ENCODE measurements at regions not wholly inside any gene's neighbourhood (a gene's known extent, or its start where the extent isn't known, plus 50 kb on each side); places are given as distances from the start of the nearest gene placed in this dataset.
"Not testable (repeated sequence)": the region's sequence is repeated elsewhere in the genome, so short reads cannot be mapped to it uniquely, and the experiment has no call there.

GRCh38 chr4:14343961-14344360, 658.3 kb upstream of the CPEB2 start:
- Histone ChIP-seq H3K36me3 (ENCODE audit: control insufficient read depth, insufficient read depth, low read length) (no peaks in the 10 kb centered on the region), H3K9ac (ENCODE audit: low read length) (no peak overlapping the region), H3K4me3 (ENCODE audit: low read length) (no peak overlapping the region), H3K27ac (ENCODE audit: low read depth, low read length) (no peak overlapping the region), H3K4me1 (ENCODE audit: control insufficient read depth, insufficient read depth, low read length) (no peaks in the 10 kb centered on the region), H3K27me3 (ENCODE audit: control insufficient read depth, insufficient read depth, low read length) (no peaks in the 10 kb centered on the region)

- no peak overlapping the region for H3K27ac ChIP-seq (ENCODE audit: low read depth, low read length)
- H3K9ac ChIP-seq (ENCODE audit: low read length): no peak overlapping the region
- H3K27me3 ChIP-seq (ENCODE audit: control insufficient read depth, insufficient read depth, low read length): no peaks in the 10 kb centered on the region
- H3K36me3 ChIP-seq (ENCODE audit: control insufficient read depth, insufficient read depth, low read length): no peaks in the 10 kb centered on the region
- H3K4me3 ChIP-seq (ENCODE audit: low read length): no peak overlapping the region
- no peaks in the 10 kb centered on the region for H3K4me1 ChIP-seq (ENCODE audit: control insufficient read depth, insufficient read depth, low read length)
Measured at GRCh38 chr4:14345356-14345775, 656.9 kb upstream of the CPEB2 start.

DNA sequence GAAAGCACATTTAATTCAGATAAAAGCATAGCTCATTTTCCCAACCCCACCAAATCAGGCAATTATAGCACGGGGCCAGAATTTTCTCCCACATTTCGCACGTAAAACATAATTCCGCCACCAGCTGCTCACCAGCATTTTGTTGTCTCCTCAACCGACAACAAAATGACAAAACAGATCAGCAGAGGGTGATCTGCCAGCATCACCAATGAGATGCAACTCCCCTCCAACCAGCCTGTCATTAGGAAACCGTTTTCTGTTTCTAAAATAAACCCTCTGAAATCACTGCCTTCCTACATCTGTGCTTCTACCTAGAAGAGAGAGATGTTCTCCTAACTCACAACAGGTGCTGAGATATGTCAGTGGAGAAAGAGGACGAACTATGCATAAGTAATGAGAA, 654.8 kb upstream of the CPEB2 start:
- Histone ChIP-seq H3K27ac (ENCODE audit: low read depth, low read length) (no peak overlapping the region), H3K36me3 (ENCODE audit: control insufficient read depth, insufficient read depth, low read length) (no peaks in the 10 kb centered on the region), H3K9ac (ENCODE audit: low read length) (no peak overlapping the region), H3K4me1 (ENCODE audit: control insufficient read depth, insufficient read depth, low read length) (no peaks in the 10 kb centered on the region), H3K4me3 (ENCODE audit: low read length) (no peak overlapping the region), H3K27me3 (ENCODE audit: control insufficient read depth, insufficient read depth, low read length) (no peaks in the 10 kb centered on the region)

DNA sequence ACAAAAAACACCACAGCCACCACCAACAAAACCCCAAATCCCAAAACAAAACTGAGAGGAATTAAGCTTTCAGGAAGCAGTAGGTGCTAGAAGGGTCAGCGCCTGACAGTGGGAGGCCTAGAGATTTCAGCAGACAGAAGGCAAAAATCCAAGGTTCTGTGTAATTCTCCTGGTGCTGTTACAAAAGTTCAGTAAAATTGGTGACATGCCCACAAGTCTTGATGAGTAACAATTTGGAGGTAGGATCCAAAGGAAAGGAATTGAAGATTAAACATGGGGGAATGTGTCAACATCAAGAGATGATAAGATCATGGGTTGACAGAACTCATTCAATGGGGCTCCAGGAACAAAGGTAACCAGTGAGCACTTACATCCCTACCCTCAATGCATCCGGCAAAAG, 653.8 kb upstream of the CPEB2 start:
- Histone ChIP-seq H3K4me1 (ENCODE audit: control insufficient read depth, insufficient read depth, low read length) (no peaks in the 10 kb centered on the region), H3K4me3 (ENCODE audit: low read length) (no peak overlapping the region), H3K27me3 (ENCODE audit: control insufficient read depth, insufficient read depth, low read length) (no peaks in the 10 kb centered on the region), H3K9ac (ENCODE audit: low read length) (no peak overlapping the region), H3K36me3 (ENCODE audit: control insufficient read depth, insufficient read depth, low read length) (no peaks in the 10 kb centered on the region), H3K27ac (ENCODE audit: low read depth, low read length) (no peak overlapping the region)

DNA sequence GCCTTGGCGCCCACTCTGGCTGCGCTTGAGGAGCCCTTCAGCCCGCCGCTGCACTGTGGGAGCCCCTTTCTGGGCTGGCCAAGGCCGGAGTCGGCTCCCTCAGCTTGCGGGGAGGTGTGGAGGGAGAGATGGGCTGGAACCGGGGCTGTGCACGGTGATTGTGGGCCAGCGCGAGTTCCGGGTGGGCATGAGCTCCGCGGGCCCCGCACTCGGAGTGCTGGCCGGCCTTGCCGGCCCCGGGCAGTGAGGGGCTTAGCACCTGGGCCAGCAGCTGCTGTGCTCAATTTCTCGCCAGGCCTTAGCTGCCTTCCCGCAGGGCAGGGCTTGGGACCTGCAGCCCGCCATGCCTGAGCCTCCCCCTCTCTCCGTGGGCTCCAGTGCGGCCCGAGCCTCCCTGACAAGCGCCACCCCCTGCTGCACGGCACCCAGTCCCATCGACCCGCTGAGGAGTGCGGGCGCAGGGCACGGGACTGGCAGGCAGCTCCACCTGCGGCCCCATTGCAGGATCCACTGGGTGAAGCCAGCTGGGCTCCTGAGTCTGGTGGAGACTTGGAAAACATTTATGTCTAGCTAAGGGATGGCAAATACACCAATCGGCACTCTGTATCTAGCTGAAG, 643.6 kb upstream of the CPEB2 start:
- H3K4me3 ChIP-seq (ENCODE audit: low read length); H3K27me3 ChIP-seq (ENCODE audit: control insufficient read depth, insufficient read depth, low read length); H3K27ac ChIP-seq (ENCODE audit: low read depth, low read length); H3K36me3 ChIP-seq (ENCODE audit: control insufficient read depth, insufficient read depth, low read length); H3K9ac ChIP-seq (ENCODE audit: low read length); H3K4me1 ChIP-seq (ENCODE audit: control insufficient read depth, insufficient read depth, low read length): not testable (repeated sequence)

- Histone ChIP-seq H3K36me3 (ENCODE audit: control insufficient read depth, insufficient read depth, low read length) (no peaks in the 10 kb centered on the region), H3K4me3 (ENCODE audit: low read length) (no peak overlapping the region), H3K9ac (ENCODE audit: low read length) (no peak overlapping the region), H3K27me3 (ENCODE audit: control insufficient read depth, insufficient read depth, low read length) (no peaks in the 10 kb centered on the region), H3K4me1 (ENCODE audit: control insufficient read depth, insufficient read depth, low read length) (no peaks in the 10 kb centered on the region), H3K27ac (ENCODE audit: low read depth, low read length) (no peak overlapping the region)
Measured at GRCh38 chr4:14359991-14360390, 642.3 kb upstream of the CPEB2 start.

- Histone ChIP-seq H3K27me3 (ENCODE audit: control insufficient read depth, insufficient read depth, low read length) (no peaks in the 10 kb centered on the region), H3K36me3 (ENCODE audit: control insufficient read depth, insufficient read depth, low read length) (no peaks in the 10 kb centered on the region), H3K9ac (ENCODE audit: low read length) (no peak overlapping the region), H3K4me1 (ENCODE audit: control insufficient read depth, insufficient read depth, low read length) (no peaks in the 10 kb centered on the region), H3K4me3 (ENCODE audit: low read length) (no peak overlapping the region), H3K27ac (ENCODE audit: low read depth, low read length) (no peak overlapping the region)
Measured at GRCh38 chr4:14361084-14361483, 641.2 kb upstream of the CPEB2 start.

GRCh38 chr4:14362385-14362784, 639.9 kb upstream of the CPEB2 start:
- Histone ChIP-seq H3K9ac (ENCODE audit: low read length) (no peak overlapping the region), H3K27me3 (ENCODE audit: control insufficient read depth, insufficient read depth, low read length) (no peaks in the 10 kb centered on the region)

GRCh38 chr4:14364953-14365536, 637.2 kb upstream of the CPEB2 start:
- no peaks in the 10 kb centered on the region for H3K4me1 ChIP-seq (ENCODE audit: control insufficient read depth, insufficient read depth, low read length)
- no peak overlapping the region for H3K9ac ChIP-seq (ENCODE audit: low read length)
- H3K27ac ChIP-seq (ENCODE audit: low read depth, low read length): no peak overlapping the region
- no peaks in the 10 kb centered on the region for H3K27me3 ChIP-seq (ENCODE audit: control insufficient read depth, insufficient read depth, low read length)
- no peak overlapping the region for H3K4me3 ChIP-seq (ENCODE audit: low read length)
- H3K36me3 ChIP-seq (ENCODE audit: control insufficient read depth, insufficient read depth, low read length): no peaks in the 10 kb centered on the region

More at GRCh38 chr4:14362385-14362784, 639.9 kb upstream of the CPEB2 start:
- Histone ChIP-seq H3K27ac (ENCODE audit: low read depth, low read length) (no peak overlapping the region), H3K36me3 (ENCODE audit: control insufficient read depth, insufficient read depth, low read length) (no peaks in the 10 kb centered on the region), H3K4me1 (ENCODE audit: control insufficient read depth, insufficient read depth, low read length) (no peaks in the 10 kb centered on the region), H3K4me3 (ENCODE audit: low read length) (no peak overlapping the region)

- Histone ChIP-seq H3K4me3 (ENCODE audit: low read length) (no peak overlapping the region), H3K4me1 (ENCODE audit: control insufficient read depth, insufficient read depth, low read length) (no peaks in the 10 kb centered on the region), H3K27ac (ENCODE audit: low read depth, low read length) (no peak overlapping the region), H3K36me3 (ENCODE audit: control insufficient read depth, insufficient read depth, low read length) (no peaks in the 10 kb centered on the region), H3K27me3 (ENCODE audit: control insufficient read depth, insufficient read depth, low read length) (no peaks in the 10 kb centered on the region), H3K9ac (ENCODE audit: low read length) (no peak overlapping the region)
Measured at GRCh38 chr4:14368391-14368790, 633.9 kb upstream of the CPEB2 start.

DNA sequence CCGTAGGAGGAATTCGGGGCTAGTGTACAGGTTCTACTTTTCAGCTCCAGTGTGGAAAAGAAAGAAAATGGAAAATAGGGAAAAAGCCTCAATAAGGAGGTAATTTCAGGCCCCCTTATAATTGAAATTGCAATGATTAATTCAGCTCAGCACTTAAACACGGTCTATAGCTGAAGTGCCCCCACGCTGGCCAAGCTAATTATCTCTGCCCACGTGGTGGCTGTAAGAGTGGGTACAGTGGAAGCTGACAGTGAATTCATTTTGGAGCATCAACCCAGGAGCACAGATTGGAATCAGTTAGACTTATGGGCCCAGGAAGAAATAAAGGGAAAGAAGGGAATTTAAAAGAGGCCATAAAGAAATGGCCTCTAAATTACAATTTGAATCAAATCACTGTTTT, 631.1 kb upstream of the CPEB2 start:
- Histone ChIP-seq H3K4me1 (ENCODE audit: control insufficient read depth, insufficient read depth, low read length) (no peaks in the 10 kb centered on the region), H3K4me3 (ENCODE audit: low read length) (no peak overlapping the region), H3K9ac (ENCODE audit: low read length) (no peak overlapping the region), H3K36me3 (ENCODE audit: control insufficient read depth, insufficient read depth, low read length) (no peaks in the 10 kb centered on the region), H3K27ac (ENCODE audit: low read depth, low read length) (no peak overlapping the region), H3K27me3 (ENCODE audit: control insufficient read depth, insufficient read depth, low read length) (no peaks in the 10 kb centered on the region)

- Histone ChIP-seq H3K9ac (ENCODE audit: low read length) (no peak overlapping the region), H3K27ac (ENCODE audit: low read depth, low read length) (no peak overlapping the region), H3K36me3 (ENCODE audit: control insufficient read depth, insufficient read depth, low read length) (no peaks in the 10 kb centered on the region), H3K27me3 (ENCODE audit: control insufficient read depth, insufficient read depth, low read length) (no peaks in the 10 kb centered on the region), H3K4me1 (ENCODE audit: control insufficient read depth, insufficient read depth, low read length) (no peaks in the 10 kb centered on the region), H3K4me3 (ENCODE audit: low read length) (no peak overlapping the region)
Measured at GRCh38 chr4:14375816-14376215, 626.5 kb upstream of the CPEB2 start.

DNA sequence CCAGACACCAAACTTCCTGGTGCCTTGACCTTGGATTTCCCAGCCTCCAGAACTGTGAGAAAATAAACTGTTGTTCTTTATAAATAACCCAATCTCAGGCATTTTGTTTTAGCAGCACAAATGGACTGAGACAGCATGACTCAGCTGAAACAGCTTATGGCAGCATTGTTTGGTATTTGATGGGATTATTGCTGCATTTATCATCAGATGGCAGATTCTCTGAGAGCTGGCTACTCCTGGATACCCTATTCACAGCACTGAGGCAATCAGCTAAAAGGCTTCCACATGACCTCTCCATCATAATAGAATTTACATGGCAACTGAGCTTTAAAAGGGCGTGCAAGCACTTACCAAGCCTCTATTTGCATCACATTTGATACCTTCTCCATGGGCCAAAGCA, 623.1 kb upstream of the CPEB2 start:
- Histone ChIP-seq H3K27me3 (ENCODE audit: control insufficient read depth, insufficient read depth, low read length) (no peaks in the 10 kb centered on the region), H3K36me3 (ENCODE audit: control insufficient read depth, insufficient read depth, low read length) (no peaks in the 10 kb centered on the region), H3K4me1 (ENCODE audit: control insufficient read depth, insufficient read depth, low read length) (no peaks in the 10 kb centered on the region)

More for the DNA sequence above, 623.1 kb upstream of the CPEB2 start:
- H3K9ac ChIP-seq (ENCODE audit: low read length): no peak overlapping the region
- H3K4me3 ChIP-seq (ENCODE audit: low read length): no peak overlapping the region
- no peak overlapping the region for H3K27ac ChIP-seq (ENCODE audit: low read depth, low read length)

Data from rectal smooth muscle tissue (tissue), 1 donor.